Thyroid gland (tissue), 4 donors: ENCODE measurements at regions not wholly inside any gene's neighbourhood (a gene's known extent, or its start where the extent isn't known, plus 50 kb on each side); places are given as distances from the start of the nearest gene placed in this dataset.

Experiments used
- DNase-seq, 2 donors: peaks; one replicate each; pipeline ENCODE4 v3.0.0-alpha.2; 2019
- H3K27ac ChIP-seq, 3 donors: fragments of 200-600 bp; sonication (generic); 1 replicate in 2 of 3; 2 replicates in 1 of 3; pipeline ENCODE4 v1.5.1; 2016 to 2019; ENCODE audit warnings: mild to moderate bottlenecking in 1 of 3, moderate library complexity in 1 of 3
- H3K27me3 ChIP-seq: fragments of 200-600 bp; sonication (generic); one replicate; pipeline ENCODE4 v1.5.1; 2019
- H3K36me3 ChIP-seq, 2 donors: fragments of 200-600 bp; sonication (generic); one replicate each; pipeline ENCODE4 v1.5.1; 2016 to 2019
- H3K4me1 ChIP-seq, 2 donors: fragments of 200-600 bp; sonication (generic); one replicate each; pipeline ENCODE4 v1.5.1; 2017 to 2019
- H3K4me3 ChIP-seq, 3 donors: fragments of 200-600 bp; sonication (generic); replicated peaks in 1 of 3; 1 replicate in 2 of 3; 2 replicates in 1 of 3; pipeline ENCODE4 v1.5.1; 2016; ENCODE audit warnings: mild to moderate bottlenecking in 1 of 3
- H3K9me3 ChIP-seq: fragments of 200-600 bp; sonication (generic); one replicate; pipeline ENCODE4 v1.5.1; 2017
- POLR2A ChIP-seq, 2 donors: fragments of 450-650 bp; IDR thresholded peaks; one replicate each; pipeline ENCODE4 v1.6.1; 2017; ENCODE audit warnings: antibody characterized with exemption in 2 of 2, mild to moderate bottlenecking in 2 of 2, moderate library complexity in 1 of 2
- WGBS, 2 donors: methylation state at CpG; one replicate each; pipeline ENCODE4 v1.1.5; 2017; 5-methylcytosine and 5-hydroxymethylcytosine counted together
- intact Hi-C: fragments of 100-400 bp; cut with DNase I; formaldehyde crosslinking; loops from one replicate; pipeline ENCODE4 v1.15.1; 2023
- TF ChIP-seq, protein P1 (sequence below), 6 experiments: fragments of 200-600 bp in 3 of 6; fragments of 450-650 bp in 3 of 6; sonication (generic) in 3 of 6; IDR thresholded peaks; one replicate each; pipeline ENCODE4 v1.5.1; 2016 to 2019; ENCODE audit warnings: antibody characterized with exemption in 6 of 6, mild to moderate bottlenecking in 2 of 6, inconsistent platforms in 1 of 6, moderate library complexity in 1 of 6

GRCh38 chr21:28345934-28346333, 646.7 kb downstream of the LTN1 start:
- Histone ChIP-seq H3K36me3 (no peaks in the 10 kb centered on the region), H3K27me3 (no peaks in the 10 kb centered on the region), H3K9me3 (no peaks in the 10 kb centered on the region), H3K27ac (no peak overlapping the region), H3K4me1 (peaks cover 0 to 4% of the 10 kb centered on the region in 2 donors), H3K4me3 (no peak overlapping the region)
- 36 to 37% methylated on average over 2 of the region's 2 CpGs for WGBS, 2 donors
- peak in 1 of 2 donors; percentile 26 for DNase-seq
- intact Hi-C loops = no loop called here
- no peak for TF ChIP-seq POLR2A (IDR thresholded peaks at IDR 0.05)
- TF ChIP-seq, protein P1, sequence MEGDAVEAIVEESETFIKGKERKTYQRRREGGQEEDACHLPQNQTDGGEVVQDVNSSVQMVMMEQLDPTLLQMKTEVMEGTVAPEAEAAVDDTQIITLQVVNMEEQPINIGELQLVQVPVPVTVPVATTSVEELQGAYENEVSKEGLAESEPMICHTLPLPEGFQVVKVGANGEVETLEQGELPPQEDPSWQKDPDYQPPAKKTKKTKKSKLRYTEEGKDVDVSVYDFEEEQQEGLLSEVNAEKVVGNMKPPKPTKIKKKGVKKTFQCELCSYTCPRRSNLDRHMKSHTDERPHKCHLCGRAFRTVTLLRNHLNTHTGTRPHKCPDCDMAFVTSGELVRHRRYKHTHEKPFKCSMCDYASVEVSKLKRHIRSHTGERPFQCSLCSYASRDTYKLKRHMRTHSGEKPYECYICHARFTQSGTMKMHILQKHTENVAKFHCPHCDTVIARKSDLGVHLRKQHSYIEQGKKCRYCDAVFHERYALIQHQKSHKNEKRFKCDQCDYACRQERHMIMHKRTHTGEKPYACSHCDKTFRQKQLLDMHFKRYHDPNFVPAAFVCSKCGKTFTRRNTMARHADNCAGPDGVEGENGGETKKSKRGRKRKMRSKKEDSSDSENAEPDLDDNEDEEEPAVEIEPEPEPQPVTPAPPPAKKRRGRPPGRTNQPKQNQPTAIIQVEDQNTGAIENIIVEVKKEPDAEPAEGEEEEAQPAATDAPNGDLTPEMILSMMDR (IDR thresholded peaks at IDR 0.05) = no peak

- 54 to 64% methylated on average over 1 of the region's 1 CpG for WGBS, 2 donors
Measured at GRCh38 chr21:28344985-28345384, 647.7 kb downstream of the LTN1 start.

GRCh38 chr21:28342212-28342810, 650.4 kb downstream of the LTN1 start:
- Histone ChIP-seq H3K27me3 (no peaks in the 10 kb centered on the region), H3K4me1 (peaks cover 0 to 4% of the 10 kb centered on the region in 2 donors), H3K4me3 (no peak overlapping the region), H3K9me3 (no peaks in the 10 kb centered on the region), H3K27ac (no peak overlapping the region), H3K36me3 (no peaks in the 10 kb centered on the region)
- DNase-seq = no peak
- WGBS, 2 donors = 91 to 92% methylated on average over 2 of the region's 2 CpGs
- intact Hi-C loops = no loop called here
- TF ChIP-seq, protein P1 (IDR thresholded peaks at IDR 0.05) = no peak
- TF ChIP-seq POLR2A (IDR thresholded peaks at IDR 0.05) = no peak

More at GRCh38 chr21:28344985-28345384, 647.7 kb downstream of the LTN1 start:
- intact Hi-C loops = no loop called here
- Histone ChIP-seq H3K9me3 (no peaks in the 10 kb centered on the region), H3K4me3 (no peak overlapping the region), H3K27ac (no peak overlapping the region), H3K27me3 (no peaks in the 10 kb centered on the region), H3K36me3 (no peaks in the 10 kb centered on the region), H3K4me1 (peaks cover 0 to 4% of the 10 kb centered on the region in 2 donors)
- DNase-seq = no peak
- TF ChIP-seq, protein P1 (IDR thresholded peaks at IDR 0.05) = no peak
- no peak for TF ChIP-seq POLR2A (IDR thresholded peaks at IDR 0.05)

DNA sequence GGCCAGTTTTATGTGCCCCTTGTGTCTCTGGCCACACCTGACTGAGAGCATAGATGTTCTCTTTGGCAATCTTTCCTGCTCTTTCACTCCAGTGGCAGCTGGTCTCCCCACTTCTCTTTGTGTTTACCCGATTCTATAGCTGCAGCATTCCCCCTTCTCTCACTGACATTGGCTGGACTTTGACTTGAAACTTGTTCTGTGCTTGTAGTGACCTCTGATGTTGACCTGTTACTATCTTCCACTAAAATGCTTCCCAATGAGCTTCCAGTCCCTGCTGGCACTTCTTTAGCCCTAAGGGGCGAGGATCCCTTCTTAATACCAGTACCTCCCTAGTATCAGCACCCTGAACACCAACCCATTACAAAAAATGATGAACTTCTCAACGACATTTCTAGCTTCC, 653.3 kb downstream of the LTN1 start:
- intact Hi-C loops = no loop called here
- Histone ChIP-seq H3K27me3 (no peaks in the 10 kb centered on the region), H3K9me3 (no peaks in the 10 kb centered on the region), H3K4me1 (no peaks in the 10 kb centered on the region), H3K36me3 (no peaks in the 10 kb centered on the region), H3K4me3 (no peak overlapping the region), H3K27ac (no peak overlapping the region)
- DNase-seq = no peak
- no peak for TF ChIP-seq POLR2A (IDR thresholded peaks at IDR 0.05)
- TF ChIP-seq, protein P1 (IDR thresholded peaks at IDR 0.05) = no peak
- WGBS, 2 donors = 78 to 88% methylated on average over 3 of the region's 3 CpGs

- Histone ChIP-seq H3K4me3 (no peak overlapping the region), H3K27me3 (no peaks in the 10 kb centered on the region), H3K27ac (no peak overlapping the region), H3K36me3 (no peaks in the 10 kb centered on the region), H3K9me3 (no peaks in the 10 kb centered on the region), H3K4me1 (no peaks in the 10 kb centered on the region)
- TF ChIP-seq, protein P1 (IDR thresholded peaks at IDR 0.05) = no peak
- no peak for TF ChIP-seq POLR2A (IDR thresholded peaks at IDR 0.05)
- intact Hi-C loops = no loop called here
- no peak for DNase-seq
- WGBS, 2 donors = 69 to 75% methylated on average over 5 of the region's 5 CpGs
Measured at GRCh38 chr21:28338701-28339305, 653.9 kb downstream of the LTN1 start.
